Esophagus muscularis mucosa (tissue), 4 donors: ENCODE measurements at regions not wholly inside any gene's neighbourhood (a gene's known extent, or its start where the extent isn't known, plus 50 kb on each side); places are given as distances from the start of the nearest gene placed in this dataset.

Experiments
- DNase-seq: peaks from one replicate; pipeline ENCODE4 v3.0.0-alpha.2; 2017; ENCODE audit errors: extremely low spot score
- H3K27ac ChIP-seq, 4 donors: fragments of 200-600 bp; sonication (generic); replicated peaks in 1 of 4; 1 replicate in 3 of 4; 2 replicates in 1 of 4; pipeline ENCODE4 v1.5.1; 2016 to 2019; ENCODE audit warnings: mild to moderate bottlenecking in 1 of 4
- H3K27me3 ChIP-seq, 4 donors: fragments of 200-600 bp; sonication (generic); one replicate each; pipeline versions ENCODE4 v1.5.1 to v1.6.0; 2016 to 2019
- H3K36me3 ChIP-seq, 4 donors: fragments of 200-600 bp; sonication (generic); one replicate each; pipeline ENCODE4 v1.5.1; 2016 to 2019
- H3K4me1 ChIP-seq, 4 donors: fragments of 200-600 bp; sonication (generic); one replicate each; pipeline ENCODE4 v1.5.1; 2016 to 2019
- H3K4me3 ChIP-seq, 4 donors: fragments of 200-600 bp; sonication (generic); 1 replicate in 2 of 4; 2 replicates in 2 of 4; pipeline ENCODE4 v1.5.1; 2016 to 2019; ENCODE audit warnings: mild to moderate bottlenecking in 4 of 4, moderate library complexity in 1 of 4
- H3K9me3 ChIP-seq, 4 donors: fragments of 200-600 bp; sonication (generic); 1 replicate in 3 of 4; 2 replicates in 1 of 4; pipeline ENCODE4 v1.5.1; 2016 to 2019
- EP300 ChIP-seq: sonication (generic); formaldehyde crosslinking; IDR thresholded peaks from one replicate; pipeline ENCODE4 v1.6.1; 2017; ENCODE audit warnings: antibody characterized with exemption
- POLR2A ChIP-seq: fragments of 450-650 bp; IDR thresholded peaks from one replicate; pipeline ENCODE4 v1.6.1; 2017; ENCODE audit warnings: antibody characterized with exemption, moderate library complexity, mild to moderate bottlenecking, low read depth
- POLR2AphosphoS5 ChIP-seq, 2 donors: sonication (generic); formaldehyde crosslinking; IDR thresholded peaks; one replicate each; pipeline ENCODE4 v1.6.1; 2017; ENCODE audit warnings: antibody characterized with exemption in 2 of 2
- WGBS: methylation state at CpG from one replicate; pipeline ENCODE4 v1.1.5; 2018; 5-methylcytosine and 5-hydroxymethylcytosine counted together
- intact Hi-C: fragments of 100-400 bp; cut with DNase I; formaldehyde crosslinking; loops from one replicate; pipeline ENCODE4 v1.15.1; 2023
- TF ChIP-seq, protein P1 (sequence below), 3 experiments: fragments of 200-600 bp in 2 of 3; fragments of 450-650 bp in 1 of 3; sonication (generic) in 2 of 3; IDR thresholded peaks; one replicate each; pipeline ENCODE4 v1.5.1; 2017 to 2019; ENCODE audit warnings: antibody characterized with exemption in 3 of 3, mild to moderate bottlenecking in 2 of 3, moderate library complexity in 1 of 3

- DNase-seq, result no peak
- WGBS, result 58% methylated on average over 1 of the region's 1 CpG
- H3K27ac ChIP-seq, result no peak overlapping the region
- TF ChIP-seq EP300, result no peak
- TF ChIP-seq POLR2AphosphoS5 (IDR thresholded peaks at IDR 0.05), result no peak
- no peak for TF ChIP-seq POLR2A
- TF ChIP-seq, protein P1, sequence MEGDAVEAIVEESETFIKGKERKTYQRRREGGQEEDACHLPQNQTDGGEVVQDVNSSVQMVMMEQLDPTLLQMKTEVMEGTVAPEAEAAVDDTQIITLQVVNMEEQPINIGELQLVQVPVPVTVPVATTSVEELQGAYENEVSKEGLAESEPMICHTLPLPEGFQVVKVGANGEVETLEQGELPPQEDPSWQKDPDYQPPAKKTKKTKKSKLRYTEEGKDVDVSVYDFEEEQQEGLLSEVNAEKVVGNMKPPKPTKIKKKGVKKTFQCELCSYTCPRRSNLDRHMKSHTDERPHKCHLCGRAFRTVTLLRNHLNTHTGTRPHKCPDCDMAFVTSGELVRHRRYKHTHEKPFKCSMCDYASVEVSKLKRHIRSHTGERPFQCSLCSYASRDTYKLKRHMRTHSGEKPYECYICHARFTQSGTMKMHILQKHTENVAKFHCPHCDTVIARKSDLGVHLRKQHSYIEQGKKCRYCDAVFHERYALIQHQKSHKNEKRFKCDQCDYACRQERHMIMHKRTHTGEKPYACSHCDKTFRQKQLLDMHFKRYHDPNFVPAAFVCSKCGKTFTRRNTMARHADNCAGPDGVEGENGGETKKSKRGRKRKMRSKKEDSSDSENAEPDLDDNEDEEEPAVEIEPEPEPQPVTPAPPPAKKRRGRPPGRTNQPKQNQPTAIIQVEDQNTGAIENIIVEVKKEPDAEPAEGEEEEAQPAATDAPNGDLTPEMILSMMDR (IDR thresholded peaks at IDR 0.05), result no peak
- H3K9me3 ChIP-seq, result no peaks in the 10 kb centered on the region
- H3K4me1 ChIP-seq, result peaks cover 0 to 24% (median 13%) of the 10 kb centered on the region in 4 donors
- intact Hi-C loops, result no loop called here
- no peak overlapping the region for H3K4me3 ChIP-seq
- no peaks in the 10 kb centered on the region for H3K36me3 ChIP-seq
- no peaks in the 10 kb centered on the region for H3K27me3 ChIP-seq
These were observed 305.7 kb downstream of the SMOC2 start for GRCh38 chr6:168746643-168747042.

DNA sequence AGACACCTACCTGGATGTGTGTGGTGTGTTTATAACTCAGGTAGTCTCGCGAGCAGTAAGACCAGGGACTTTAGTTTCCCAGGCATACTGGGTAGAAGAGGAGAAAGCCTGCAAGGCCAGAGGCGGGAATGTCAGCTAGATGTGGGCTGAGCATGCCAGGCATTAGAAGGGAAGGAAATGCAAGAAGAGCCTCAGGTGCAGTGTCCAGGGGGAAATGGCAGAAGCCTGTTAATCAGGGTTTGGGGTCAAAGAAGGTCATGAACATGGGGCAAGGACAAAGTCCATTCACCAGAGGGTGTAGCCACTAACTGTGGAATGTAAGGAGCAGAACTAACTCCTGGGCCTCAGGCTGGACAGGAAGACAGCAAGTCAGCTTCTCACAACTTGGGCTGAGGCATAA lies 305.0 kb downstream of the SMOC2 start:
- TF ChIP-seq EP300 (no peak), POLR2A (no peak), POLR2AphosphoS5 (IDR thresholded peaks at IDR 0.05) (no peak)
- TF ChIP-seq, protein P1 (IDR thresholded peaks at IDR 0.05), result no peak
- no peak overlapping the region for H3K4me3 ChIP-seq
- intact Hi-C loops, result no loop called here
- peak; percentile 77 for DNase-seq
- no peak overlapping the region for H3K27ac ChIP-seq
- H3K9me3 ChIP-seq, result no peaks in the 10 kb centered on the region
- H3K4me1 ChIP-seq, result peaks cover 0 to 24% (median 13%) of the 10 kb centered on the region in 4 donors
- H3K36me3 ChIP-seq, result no peaks in the 10 kb centered on the region
- no peaks in the 10 kb centered on the region for H3K27me3 ChIP-seq
- WGBS, result 97% methylated on average over 3 of the region's 3 CpGs

DNA sequence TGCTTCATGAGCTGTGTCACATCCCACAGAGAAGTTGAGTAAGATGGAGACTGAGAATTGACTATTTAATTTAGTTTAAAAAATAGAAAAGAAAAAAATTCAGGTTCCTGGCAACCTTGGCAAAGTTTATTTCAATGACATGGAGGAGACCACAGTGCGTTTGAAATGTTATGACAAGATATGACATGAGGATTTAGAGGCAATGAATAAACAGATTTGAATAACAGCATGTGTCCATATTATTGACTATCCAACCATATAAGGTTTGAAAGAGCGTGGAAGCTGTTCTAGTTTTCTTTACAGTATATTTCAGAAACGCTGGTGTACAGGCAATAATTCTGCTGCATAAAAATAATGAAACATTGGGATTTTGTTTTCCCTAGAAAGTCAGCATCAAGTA lies 303.9 kb downstream of the SMOC2 start:
- Histone ChIP-seq H3K27me3 (no peaks in the 10 kb centered on the region), H3K36me3 (no peaks in the 10 kb centered on the region), H3K4me1 (peaks cover 0 to 24% (median 13%) of the 10 kb centered on the region in 4 donors), H3K27ac (no peak overlapping the region), H3K4me3 (no peak overlapping the region), H3K9me3 (no peaks in the 10 kb centered on the region)
- WGBS, result 52% methylated on average over 3 of the region's 3 CpGs
- intact Hi-C loops, result no loop called here
- DNase-seq, result no peak
- TF ChIP-seq POLR2AphosphoS5 (IDR thresholded peaks at IDR 0.05) (no peak), EP300 (no peak), POLR2A (no peak)
- TF ChIP-seq, protein P1 (IDR thresholded peaks at IDR 0.05), result no peak

DNA sequence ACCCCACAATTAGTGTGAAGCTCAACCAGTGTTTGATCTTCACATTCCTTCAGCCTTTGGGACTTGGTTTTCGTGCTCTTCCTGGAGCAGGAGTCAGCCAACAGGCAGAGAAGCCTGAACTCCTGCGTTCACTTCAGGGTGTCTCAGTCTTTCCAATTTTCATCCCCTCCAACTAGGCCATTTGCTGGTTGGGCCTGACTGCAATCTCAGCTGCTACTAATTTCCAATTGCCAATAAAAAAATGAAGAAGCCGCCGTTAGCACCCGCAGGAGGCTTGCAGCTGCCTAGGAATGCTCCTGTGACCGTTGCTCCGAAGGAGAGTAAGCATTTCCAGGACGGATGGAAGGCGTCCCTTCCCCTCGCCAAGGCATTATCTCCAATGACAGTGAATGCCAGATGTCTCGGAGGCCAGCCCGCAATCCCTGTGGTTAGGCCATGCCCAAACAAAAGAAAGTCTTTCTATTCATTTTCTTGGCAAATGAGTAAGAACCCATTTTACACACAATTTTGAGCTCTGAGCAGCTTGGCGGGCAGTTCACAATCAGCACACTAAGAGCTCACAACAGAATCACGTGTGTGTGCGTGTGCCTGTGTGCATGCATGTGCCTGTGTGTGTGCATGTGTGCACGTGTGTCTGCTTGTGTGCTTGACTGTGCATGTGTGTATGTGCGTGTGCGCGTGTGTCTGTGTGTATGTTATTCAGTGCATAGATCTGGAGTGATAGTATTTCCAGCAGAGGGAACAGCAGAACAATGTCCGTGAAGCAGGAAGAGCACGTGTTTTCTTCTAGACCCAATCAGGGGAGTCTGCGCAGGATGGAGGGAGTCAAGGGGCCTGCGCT lies 301.2 kb downstream of the SMOC2 start:
- no peaks in the 10 kb centered on the region for H3K36me3 ChIP-seq
- peak; percentile 39 for DNase-seq
- WGBS, result 82% methylated on average over 21 of the region's 23 CpGs
- H3K27me3 ChIP-seq, result no peaks in the 10 kb centered on the region
- H3K9me3 ChIP-seq, result peaks cover 0 to 12% (median 3%) of the 10 kb centered on the region in 4 donors
- H3K4me1 ChIP-seq, result peaks cover 0 to 24% (median 13%) of the 10 kb centered on the region in 4 donors
- no peak overlapping the region for H3K4me3 ChIP-seq
- no peak overlapping the region for H3K27ac ChIP-seq
- TF ChIP-seq, protein P1 (IDR thresholded peaks at IDR 0.05), result no peak
- intact Hi-C loops, result no loop called here

DNA sequence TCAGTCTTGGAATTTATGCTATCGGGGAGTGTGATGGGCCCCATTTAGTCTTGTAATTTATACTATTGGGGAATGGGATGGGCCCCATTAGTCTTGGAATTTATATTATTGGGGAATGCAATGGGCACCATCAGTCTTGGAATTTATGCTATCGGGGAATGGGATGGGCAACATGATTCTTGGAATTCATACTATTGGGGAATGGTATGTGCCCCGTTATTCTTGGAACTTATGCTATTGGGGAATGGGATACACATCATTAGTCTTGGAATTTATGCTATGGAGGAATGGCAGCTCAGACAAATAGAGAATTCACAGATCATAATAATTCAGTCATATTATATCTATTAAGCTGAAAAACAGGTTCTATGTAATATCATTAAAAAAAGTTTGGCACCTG lies 300.3 kb downstream of the SMOC2 start:
- H3K36me3 ChIP-seq, result no peaks in the 10 kb centered on the region
- TF ChIP-seq EP300, result no peak
- no peak for TF ChIP-seq POLR2A
- TF ChIP-seq POLR2AphosphoS5 (IDR thresholded peaks at IDR 0.05), result no peak
- TF ChIP-seq, protein P1 (IDR thresholded peaks at IDR 0.05), result no peak
- H3K27me3 ChIP-seq, result no peaks in the 10 kb centered on the region
- no peak overlapping the region for H3K27ac ChIP-seq
- peaks cover 0 to 19% (median 10%) of the 10 kb centered on the region in 4 donors for H3K4me1 ChIP-seq
- 98% methylated on average over 3 of the region's 3 CpGs for WGBS
- no peak overlapping the region for H3K4me3 ChIP-seq
- peak; percentile 47 for DNase-seq
- intact Hi-C loops, result no loop called here
- peaks cover 0 to 12% (median 3%) of the 10 kb centered on the region in 4 donors for H3K9me3 ChIP-seq
